Mesothelial cell of epicardium (in vitro differentiated cells): ENCODE measurements at regions not wholly inside any gene's neighbourhood (a gene's known extent, or its start where the extent isn't known, plus 50 kb on each side); places are given as distances from the start of the nearest gene placed in this dataset.

ENCODE experiments used
- DNase-seq, 2 experiments: peaks; one replicate each; pipeline ENCODE4 v3.0.0; 2021; ENCODE audit warnings: low spot score in 2 of 2; ENCODE audit not compliant: unreplicated experiment in 2 of 2
- H3K27ac Mint-ChIP-seq: 2 replicates; pipeline ENCODE4 v1.8.0; 2021; ENCODE audit warnings: mixed read lengths
- H3K27me3 Mint-ChIP-seq: 2 replicates; pipeline ENCODE4 v1.8.0; 2021; ENCODE audit warnings: low read depth, mixed read lengths
- H3K36me3 Mint-ChIP-seq: 2 replicates; pipeline ENCODE4 v1.8.0; 2021; ENCODE audit warnings: mixed read lengths
- H3K4me1 Mint-ChIP-seq: 2 replicates; pipeline ENCODE4 v1.8.0; 2021; ENCODE audit warnings: mixed read lengths
- H3K4me3 Mint-ChIP-seq: 2 replicates; pipeline ENCODE4 v1.8.0; 2021; ENCODE audit warnings: mild to moderate bottlenecking, moderate library complexity, mixed read lengths
- H3K9me3 Mint-ChIP-seq: 2 replicates; pipeline ENCODE4 v1.8.0; 2021; ENCODE audit warnings: mixed read lengths
- TF ChIP-seq, protein P1 (sequence below): fragments of 200-600 bp; sonication (generic); IDR thresholded peaks from one replicate; pipeline ENCODE4 v1.5.0; 2021; ENCODE audit warnings: antibody characterized with exemption; ENCODE audit not compliant: unreplicated experiment

DNA sequence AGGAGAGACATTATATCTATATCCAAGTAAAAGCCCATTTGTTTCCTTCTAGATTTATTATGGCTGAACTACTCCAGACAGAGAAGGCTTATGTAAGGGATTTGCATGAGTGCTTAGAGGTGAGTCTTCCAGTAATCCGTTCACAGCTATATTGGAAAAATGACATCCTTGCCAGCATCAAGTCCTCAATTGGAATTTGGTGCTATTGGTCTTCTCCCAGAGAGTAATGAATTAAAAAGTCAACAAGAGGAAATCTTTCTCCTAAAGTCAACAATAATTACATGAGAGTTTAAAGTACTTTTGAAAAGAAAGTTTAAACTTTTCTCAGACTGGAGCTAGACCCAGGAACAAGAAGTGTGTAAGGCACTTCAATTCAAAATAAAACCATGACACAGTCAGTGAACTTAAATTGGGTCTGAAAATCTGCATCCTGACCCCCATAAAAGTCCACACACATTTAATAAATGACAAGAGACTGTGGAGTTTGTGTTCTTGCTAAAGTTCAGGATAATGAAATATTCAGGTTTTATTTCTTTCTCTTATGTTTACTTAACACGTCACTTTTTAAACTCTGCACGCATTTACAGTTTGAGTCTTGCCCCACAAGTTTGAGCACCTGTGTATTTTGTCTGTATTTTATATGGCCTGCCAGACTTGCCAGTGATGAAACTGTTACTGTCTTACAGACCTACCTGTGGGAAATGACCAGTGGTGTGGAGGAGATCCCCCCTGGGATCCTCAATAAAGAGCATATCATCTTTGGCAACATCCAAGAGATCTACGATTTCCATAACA, 268.2 kb upstream of the UMPS start:
- Mint-ChIP-seq H3K4me3 (no peak overlapping the region), H3K9me3 (no peaks in the 10 kb centered on the region), H3K4me1 (peaks cover 4% of the 10 kb centered on the region), H3K36me3 (peaks cover 14% of the 10 kb centered on the region), H3K27me3 (no peaks in the 10 kb centered on the region), H3K27ac (no peak overlapping the region)
- DNase-seq: no peak
- TF ChIP-seq, protein P1, sequence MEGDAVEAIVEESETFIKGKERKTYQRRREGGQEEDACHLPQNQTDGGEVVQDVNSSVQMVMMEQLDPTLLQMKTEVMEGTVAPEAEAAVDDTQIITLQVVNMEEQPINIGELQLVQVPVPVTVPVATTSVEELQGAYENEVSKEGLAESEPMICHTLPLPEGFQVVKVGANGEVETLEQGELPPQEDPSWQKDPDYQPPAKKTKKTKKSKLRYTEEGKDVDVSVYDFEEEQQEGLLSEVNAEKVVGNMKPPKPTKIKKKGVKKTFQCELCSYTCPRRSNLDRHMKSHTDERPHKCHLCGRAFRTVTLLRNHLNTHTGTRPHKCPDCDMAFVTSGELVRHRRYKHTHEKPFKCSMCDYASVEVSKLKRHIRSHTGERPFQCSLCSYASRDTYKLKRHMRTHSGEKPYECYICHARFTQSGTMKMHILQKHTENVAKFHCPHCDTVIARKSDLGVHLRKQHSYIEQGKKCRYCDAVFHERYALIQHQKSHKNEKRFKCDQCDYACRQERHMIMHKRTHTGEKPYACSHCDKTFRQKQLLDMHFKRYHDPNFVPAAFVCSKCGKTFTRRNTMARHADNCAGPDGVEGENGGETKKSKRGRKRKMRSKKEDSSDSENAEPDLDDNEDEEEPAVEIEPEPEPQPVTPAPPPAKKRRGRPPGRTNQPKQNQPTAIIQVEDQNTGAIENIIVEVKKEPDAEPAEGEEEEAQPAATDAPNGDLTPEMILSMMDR: no peak

DNA sequence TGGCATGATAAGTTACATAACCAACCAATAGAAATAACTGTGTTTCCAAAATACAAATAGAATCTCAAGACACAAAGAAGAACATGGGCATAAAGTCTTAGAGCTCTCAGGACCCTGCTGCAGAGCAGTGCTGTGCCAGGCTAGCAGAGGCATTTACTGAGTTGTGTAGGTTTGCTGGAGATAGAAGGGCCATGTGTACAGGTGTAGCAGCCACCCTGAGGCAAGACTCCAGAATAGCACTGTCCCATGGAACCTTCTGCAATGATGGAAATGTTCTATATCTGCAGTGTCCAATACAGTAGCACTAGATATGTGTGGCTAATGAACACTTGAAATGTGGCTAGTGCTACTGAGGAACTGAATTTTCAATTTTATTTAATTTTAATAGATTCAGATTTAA, 267.0 kb upstream of the UMPS start:
- peaks cover 4% of the 10 kb centered on the region for H3K4me1 Mint-ChIP-seq
- no peak for DNase-seq
- H3K36me3 Mint-ChIP-seq: peaks cover 8% of the 10 kb centered on the region
- H3K27me3 Mint-ChIP-seq: no peaks in the 10 kb centered on the region
- H3K4me3 Mint-ChIP-seq: no peak overlapping the region
- TF ChIP-seq, protein P1: no peak
- H3K9me3 Mint-ChIP-seq: no peaks in the 10 kb centered on the region
- no peak overlapping the region for H3K27ac Mint-ChIP-seq

DNA sequence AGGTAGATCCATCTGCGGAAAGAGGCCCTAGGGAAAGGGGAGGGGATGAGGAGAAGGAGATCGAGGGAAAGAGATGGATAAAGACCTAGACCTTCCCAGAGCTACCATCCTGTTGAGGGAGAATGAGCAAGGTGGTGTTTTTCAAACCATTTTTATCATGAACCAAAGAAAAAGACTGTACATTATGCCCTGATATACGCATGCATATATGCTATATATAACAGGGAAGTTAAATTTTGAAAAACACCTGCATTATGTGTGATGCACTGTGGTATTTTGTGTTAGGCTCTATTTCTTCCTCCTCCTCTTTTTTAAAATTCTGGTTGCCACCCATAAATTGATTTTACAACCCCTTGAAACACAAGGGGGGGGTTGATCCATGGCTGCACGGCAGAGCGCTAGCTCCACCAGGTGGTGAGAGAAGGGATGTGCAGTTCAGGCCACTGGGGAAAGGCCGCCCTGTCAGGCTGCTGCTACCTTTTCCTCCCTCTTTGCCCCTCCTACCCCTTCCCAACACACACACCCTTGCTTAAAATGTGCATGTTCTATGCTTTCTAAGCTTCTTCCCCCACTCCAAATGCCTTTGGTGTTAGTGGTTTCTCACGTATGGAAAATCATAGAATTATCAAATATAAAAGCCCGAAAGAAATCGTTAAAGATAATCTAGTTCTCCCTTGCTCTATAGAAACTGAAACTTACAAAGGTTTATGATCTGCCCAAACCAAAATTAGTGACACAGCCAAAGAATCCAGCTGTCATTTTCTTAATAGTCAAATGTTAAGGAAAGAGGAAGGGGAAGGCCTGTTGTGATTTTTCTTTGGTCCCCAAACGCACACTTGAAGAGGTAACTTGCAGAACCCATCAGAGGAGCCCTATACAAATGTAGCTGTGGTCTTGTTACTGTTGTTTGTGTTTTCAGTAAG, 262.0 kb upstream of the UMPS start:
- Mint-ChIP-seq H3K4me1 (no peaks in the 10 kb centered on the region), H3K36me3 (peaks cover 4% of the 10 kb centered on the region), H3K27ac (no peak overlapping the region), H3K27me3 (no peaks in the 10 kb centered on the region), H3K9me3 (no peaks in the 10 kb centered on the region), H3K4me3 (no peak overlapping the region)
- TF ChIP-seq, protein P1: peak; percentile 87
- peak; percentile 43 to 74 for DNase-seq

- no peaks in the 10 kb centered on the region for H3K36me3 Mint-ChIP-seq
- H3K27me3 Mint-ChIP-seq: no peaks in the 10 kb centered on the region
- H3K27ac Mint-ChIP-seq: no peak overlapping the region
- H3K9me3 Mint-ChIP-seq: no peaks in the 10 kb centered on the region
- no peak for DNase-seq
- no peak overlapping the region for H3K4me3 Mint-ChIP-seq
- TF ChIP-seq, protein P1: no peak
- H3K4me1 Mint-ChIP-seq: no peaks in the 10 kb centered on the region
Measured at GRCh38 chr3:124469555-124469954, 260.7 kb upstream of the UMPS start.

- H3K4me3 Mint-ChIP-seq: no peak overlapping the region
- DNase-seq: no peak
- H3K9me3 Mint-ChIP-seq: no peaks in the 10 kb centered on the region
- TF ChIP-seq, protein P1: no peak
- peaks cover 30% of the 10 kb centered on the region for H3K36me3 Mint-ChIP-seq
- H3K4me1 Mint-ChIP-seq: no peaks in the 10 kb centered on the region
- H3K27me3 Mint-ChIP-seq: no peaks in the 10 kb centered on the region
- H3K27ac Mint-ChIP-seq: no peak overlapping the region
Measured at GRCh38 chr3:124478830-124479229, 251.4 kb upstream of the UMPS start.
